ENCODE measurements at regions not wholly inside any gene's neighbourhood (a gene's known extent, or its start where the extent isn't known, plus 50 kb on each side); places are given as distances from the start of the nearest gene placed in this dataset.

- H3K4me1 ChIP-seq (ENCODE audit: insufficient read depth), result no peaks in the 10 kb centered on the region
- no peak overlapping the region for H3K4me3 ChIP-seq
- no peak for DNase-seq (ENCODE audit: low spot score)
- no peak overlapping the region for H2AFZ ChIP-seq
- no peaks in the 10 kb centered on the region for H3K27me3 ChIP-seq
- no peak overlapping the region for H3K4me2 ChIP-seq
- no peaks in the 10 kb centered on the region for H3K9me2 ChIP-seq (replicated peaks; ENCODE audit: insufficient read depth)
- no peaks in the 10 kb centered on the region for H3K79me2 ChIP-seq
- no peaks in the 10 kb centered on the region for H3K36me3 ChIP-seq (replicated peaks; ENCODE audit: insufficient read depth, low read depth)
- TF ChIP-seq EZH2 (IDR thresholded peaks at IDR 0.05; ENCODE audit: borderline replicate concordance) (no peak), EZH2phosphoT487 (IDR thresholded peaks at IDR 0.05; ENCODE audit: low read depth, severe bottlenecking, unreplicated experiment) (no peak), CTCF (IDR thresholded peaks at IDR 0.05; ENCODE audit: poor library complexity) (no peak)
- no peaks in the 10 kb centered on the region for H3K9me3 ChIP-seq (ENCODE audit: low read depth)
- no peaks in the 10 kb centered on the region for H4K20me1 ChIP-seq (ENCODE audit: insufficient read depth, poor library complexity, severe bottlenecking)
- H3K27ac ChIP-seq, result no peak overlapping the region
- 92% methylated on average over 2 of the region's 2 CpGs for WGBS (ENCODE audit: low lambda C conversion rate, missing lambda C conversion rate)
These were observed 403.6 kb upstream of the PROK2 start for GRCh38 chr3:72188536-72188935.

GRCh38 chr3:72187131-72187530 lies 402.2 kb upstream of the PROK2 start:
- Histone ChIP-seq H3K4me1 (ENCODE audit: insufficient read depth) (no peaks in the 10 kb centered on the region), H3K4me3 (no peak overlapping the region), H3K9me3 (ENCODE audit: low read depth) (no peaks in the 10 kb centered on the region), H2AFZ (no peak overlapping the region), H3K27me3 (no peaks in the 10 kb centered on the region), H3K4me2 (no peak overlapping the region), H3K9me2 (replicated peaks; ENCODE audit: insufficient read depth) (no peaks in the 10 kb centered on the region), H3K79me2 (no peaks in the 10 kb centered on the region), H4K20me1 (ENCODE audit: insufficient read depth, poor library complexity, severe bottlenecking) (no peaks in the 10 kb centered on the region), H3K27ac (no peak overlapping the region), H3K36me3 (replicated peaks; ENCODE audit: insufficient read depth, low read depth) (no peaks in the 10 kb centered on the region)
- TF ChIP-seq EZH2 (IDR thresholded peaks at IDR 0.05; ENCODE audit: borderline replicate concordance) (no peak), CTCF (IDR thresholded peaks at IDR 0.05; ENCODE audit: poor library complexity) (peak; percentile 9)
- WGBS (ENCODE audit: low lambda C conversion rate, missing lambda C conversion rate), result 89% methylated on average over 2 of the region's 2 CpGs
- no peak for DNase-seq (ENCODE audit: low spot score)

GRCh38 chr3:72186400-72186855 lies 401.5 kb upstream of the PROK2 start:
- no peak overlapping the region for H3K4me2 ChIP-seq

More at GRCh38 chr3:72186400-72186855, 401.5 kb upstream of the PROK2 start:
- H4K20me1 ChIP-seq (ENCODE audit: insufficient read depth, poor library complexity, severe bottlenecking), result no peaks in the 10 kb centered on the region
- H3K9me3 ChIP-seq (ENCODE audit: low read depth), result no peaks in the 10 kb centered on the region
- no peaks in the 10 kb centered on the region for H3K4me1 ChIP-seq (ENCODE audit: insufficient read depth)
- no peaks in the 10 kb centered on the region for H3K79me2 ChIP-seq
- no peaks in the 10 kb centered on the region for H3K9me2 ChIP-seq (replicated peaks; ENCODE audit: insufficient read depth)
- H2AFZ ChIP-seq, result no peak overlapping the region
- DNase-seq (ENCODE audit: low spot score), result no peak
- WGBS (ENCODE audit: low lambda C conversion rate, missing lambda C conversion rate), result 41% methylated on average over 1 of the region's 1 CpG
- TF ChIP-seq EZH2 (IDR thresholded peaks at IDR 0.05; ENCODE audit: borderline replicate concordance) (no peak), CTCF (IDR thresholded peaks at IDR 0.05; ENCODE audit: poor library complexity) (no peak), EZH2phosphoT487 (IDR thresholded peaks at IDR 0.05; ENCODE audit: low read depth, severe bottlenecking, unreplicated experiment) (no peak)
- H3K27me3 ChIP-seq, result no peaks in the 10 kb centered on the region
- no peaks in the 10 kb centered on the region for H3K36me3 ChIP-seq (replicated peaks; ENCODE audit: insufficient read depth, low read depth)
- peak overlapping the region; percentile 17 for H3K27ac ChIP-seq
- no peak overlapping the region for H3K4me3 ChIP-seq

Data from hepatocyte (in vitro differentiated cells).